Neuron (in vitro differentiated cells): ENCODE measurements at regions not wholly inside any gene's neighbourhood (a gene's known extent, or its start where the extent isn't known, plus 50 kb on each side); places are given as distances from the start of the nearest gene placed in this dataset.

Experiments
- H2AFZ ChIP-seq: one replicate; pipeline ENCODE4 v1.6.1; 2013; ENCODE audit warnings: low read depth, mild to moderate bottlenecking, inconsistent platforms, low read length, moderate library complexity
- H3K27me3 ChIP-seq: one replicate; pipeline ENCODE4 v1.6.1; 2013; ENCODE audit warnings: low read length; ENCODE audit not compliant: insufficient read depth
- H3K36me3 ChIP-seq: one replicate; pipeline ENCODE4 v1.6.1; 2013; ENCODE audit warnings: low read length; ENCODE audit not compliant: insufficient read depth
- H3K4me1 ChIP-seq: one replicate; pipeline ENCODE4 v1.6.1; 2013; ENCODE audit warnings: low read length; ENCODE audit not compliant: insufficient read depth
- H3K4me3 ChIP-seq: 2 replicates; pipeline ENCODE4 v1.5.1; 2013; ENCODE audit warnings: mild to moderate bottlenecking, low read length, moderate library complexity
- H3K9me3 ChIP-seq: one replicate; pipeline ENCODE4 v1.6.1; 2013; ENCODE audit warnings: low read length

DNA sequence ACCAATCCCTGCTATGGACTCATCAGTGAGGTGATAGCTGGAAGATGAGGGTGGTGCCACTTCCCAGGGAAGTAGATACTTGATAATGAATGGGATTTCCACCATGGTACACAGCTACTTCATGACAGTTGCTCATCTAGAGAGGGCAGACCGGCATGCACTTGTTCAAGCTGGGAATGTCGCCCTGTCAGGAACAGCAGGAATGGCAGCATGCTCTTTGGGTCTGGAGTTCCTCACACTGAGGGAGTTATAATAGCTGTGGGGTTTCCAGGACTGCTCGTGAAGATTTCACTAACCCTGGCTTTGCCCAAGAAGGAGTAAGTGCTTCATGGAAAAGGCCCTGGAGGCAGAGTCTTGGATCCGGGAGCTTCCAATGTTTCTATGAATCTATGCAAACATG, 129.2 kb downstream of the PSMG1 start:
- Histone ChIP-seq H3K4me1 (peaks cover 11% of the 10 kb centered on the region), H3K9me3 (no peaks in the 10 kb centered on the region), H3K4me3 (no peak overlapping the region), H3K36me3 (no peaks in the 10 kb centered on the region), H2AFZ (no peak overlapping the region), H3K27me3 (no peaks in the 10 kb centered on the region)

DNA sequence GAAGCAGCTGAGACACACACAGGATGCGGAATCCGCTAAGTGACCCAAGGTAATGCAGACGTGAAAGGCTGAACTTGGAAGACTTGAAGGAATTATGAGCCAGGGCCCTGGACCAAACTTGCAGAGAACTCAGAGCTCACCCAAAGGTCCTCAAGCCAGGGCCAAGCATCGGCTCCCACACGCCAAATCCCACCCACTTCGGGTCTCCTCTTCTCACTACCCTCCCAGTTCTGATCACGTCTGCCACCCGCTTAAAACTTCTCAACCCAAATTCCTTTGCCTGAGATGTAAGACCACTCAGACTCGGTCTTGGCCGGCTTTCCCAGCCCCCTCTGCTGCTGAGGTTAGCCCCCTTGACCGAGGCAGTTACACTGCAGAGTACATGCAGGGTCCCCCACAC, 130.1 kb downstream of the PSMG1 start:
- H3K9me3 ChIP-seq = no peaks in the 10 kb centered on the region
- H3K36me3 ChIP-seq = no peaks in the 10 kb centered on the region

DNA sequence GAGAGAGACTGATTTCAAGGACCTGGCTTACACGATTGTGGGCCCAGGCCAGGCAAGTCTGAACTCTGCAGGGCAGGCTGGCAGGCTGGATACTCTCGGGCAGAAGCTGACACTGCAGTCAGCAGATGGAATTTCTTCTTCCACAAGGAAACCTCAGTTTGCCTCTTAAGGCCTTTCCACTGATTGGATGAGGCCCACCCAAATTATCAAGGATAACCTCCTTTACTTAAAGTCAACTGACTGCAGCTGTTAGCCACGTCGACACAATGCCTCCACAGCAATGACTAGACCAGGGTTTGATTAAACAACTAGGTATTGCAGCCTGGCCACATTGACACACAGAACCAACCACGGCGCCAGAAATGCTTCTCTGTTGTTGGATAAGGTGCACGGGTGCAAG, 130.5 kb downstream of the PSMG1 start:
- no peak overlapping the region for H2AFZ ChIP-seq
- no peaks in the 10 kb centered on the region for H3K9me3 ChIP-seq
- no peak overlapping the region for H3K4me3 ChIP-seq
- H3K27me3 ChIP-seq = no peaks in the 10 kb centered on the region
- peaks cover 20% of the 10 kb centered on the region for H3K4me1 ChIP-seq
- H3K36me3 ChIP-seq = no peaks in the 10 kb centered on the region

More for the DNA sequence above, 130.1 kb downstream of the PSMG1 start:
- Histone ChIP-seq H3K27me3 (no peaks in the 10 kb centered on the region), H2AFZ (no peak overlapping the region), H3K4me3 (no peak overlapping the region), H3K4me1 (peaks cover 16% of the 10 kb centered on the region)

DNA sequence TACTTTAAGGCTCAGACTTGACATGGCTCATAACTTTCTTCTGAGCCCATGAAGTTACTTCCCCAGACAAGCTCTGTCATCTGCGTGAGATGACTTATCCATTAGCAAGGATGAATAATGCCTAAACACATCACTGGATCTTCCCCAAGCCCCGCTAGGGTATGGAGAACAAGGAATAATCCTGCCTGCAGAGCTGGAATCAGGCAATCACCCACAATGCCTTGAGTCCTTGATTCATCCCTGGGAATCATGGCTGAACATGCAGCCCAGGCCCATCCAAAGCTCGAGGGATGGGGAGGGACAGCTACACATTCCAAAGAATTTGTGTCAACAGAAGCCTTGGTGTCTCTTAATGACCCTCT, 131.7 kb downstream of the PSMG1 start:
- no peaks in the 10 kb centered on the region for H3K27me3 ChIP-seq
- H2AFZ ChIP-seq = no peak overlapping the region
- no peaks in the 10 kb centered on the region for H3K36me3 ChIP-seq
- no peak overlapping the region for H3K4me3 ChIP-seq
- peaks cover 25% of the 10 kb centered on the region for H3K4me1 ChIP-seq
- no peaks in the 10 kb centered on the region for H3K9me3 ChIP-seq

DNA sequence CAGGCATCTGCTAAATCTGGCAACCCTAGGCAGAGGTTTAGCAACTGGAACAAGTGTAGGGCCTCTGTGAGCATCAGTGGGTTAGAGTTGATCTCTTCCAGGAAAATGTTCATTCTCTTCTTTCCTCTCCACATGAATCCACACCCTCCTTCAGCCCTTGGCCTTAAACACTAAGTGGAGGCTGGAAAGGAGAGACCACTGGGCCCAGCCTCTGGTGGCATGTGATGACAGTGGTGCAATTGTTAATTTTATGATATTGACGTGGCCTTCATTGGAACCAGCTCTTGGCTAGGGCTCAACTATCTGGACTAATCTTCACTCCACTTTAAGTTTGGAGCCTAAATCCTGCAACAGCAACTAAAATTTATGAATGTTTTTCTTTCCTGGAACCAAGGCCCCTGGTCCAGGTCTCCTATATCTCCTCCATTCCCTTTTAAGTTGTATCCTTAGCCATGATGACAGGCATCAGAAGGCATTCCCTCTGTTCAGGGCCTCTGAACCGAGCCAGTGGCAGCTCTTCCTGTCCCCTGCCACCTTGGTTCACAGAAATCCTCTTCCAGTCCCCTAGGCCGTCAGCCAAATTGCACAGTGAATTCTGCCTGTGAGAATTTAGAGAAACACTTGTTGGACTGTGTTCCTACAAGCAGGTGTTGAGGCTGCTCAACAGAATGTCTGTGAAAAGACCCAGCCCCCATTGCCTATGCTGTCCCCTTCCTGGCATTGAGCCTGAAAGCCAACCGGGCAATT, 132.2 kb downstream of the PSMG1 start:
- H3K4me3 ChIP-seq = no peak overlapping the region
- H3K4me1 ChIP-seq = peaks cover 20% of the 10 kb centered on the region
- H3K36me3 ChIP-seq = no peaks in the 10 kb centered on the region
- H3K27me3 ChIP-seq = no peaks in the 10 kb centered on the region
- no peaks in the 10 kb centered on the region for H3K9me3 ChIP-seq
- H2AFZ ChIP-seq = no peak overlapping the region

DNA sequence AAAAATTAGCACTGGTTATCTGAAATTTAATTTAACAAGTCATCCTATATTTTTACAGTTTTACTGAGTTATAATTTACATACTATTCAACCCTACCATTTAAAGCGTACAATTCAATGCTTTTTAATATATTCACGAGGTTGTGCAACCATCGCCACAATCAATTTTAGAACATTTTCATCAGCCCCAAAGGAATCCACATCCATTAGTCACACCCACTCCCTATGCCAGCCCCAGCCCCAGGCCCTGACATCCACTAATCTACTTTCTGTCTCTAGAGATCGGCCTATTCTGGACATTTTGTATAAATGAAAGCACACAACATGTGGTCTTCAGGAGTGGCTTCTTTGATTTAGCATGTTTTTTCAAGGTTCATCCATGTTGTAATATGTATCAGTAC, 134.7 kb downstream of the PSMG1 start:
- H3K4me3 ChIP-seq = no peak overlapping the region
- H3K27me3 ChIP-seq = no peaks in the 10 kb centered on the region
- peaks cover 15% of the 10 kb centered on the region for H3K4me1 ChIP-seq
- H3K9me3 ChIP-seq = no peaks in the 10 kb centered on the region
- no peak overlapping the region for H2AFZ ChIP-seq
- H3K36me3 ChIP-seq = no peaks in the 10 kb centered on the region

DNA sequence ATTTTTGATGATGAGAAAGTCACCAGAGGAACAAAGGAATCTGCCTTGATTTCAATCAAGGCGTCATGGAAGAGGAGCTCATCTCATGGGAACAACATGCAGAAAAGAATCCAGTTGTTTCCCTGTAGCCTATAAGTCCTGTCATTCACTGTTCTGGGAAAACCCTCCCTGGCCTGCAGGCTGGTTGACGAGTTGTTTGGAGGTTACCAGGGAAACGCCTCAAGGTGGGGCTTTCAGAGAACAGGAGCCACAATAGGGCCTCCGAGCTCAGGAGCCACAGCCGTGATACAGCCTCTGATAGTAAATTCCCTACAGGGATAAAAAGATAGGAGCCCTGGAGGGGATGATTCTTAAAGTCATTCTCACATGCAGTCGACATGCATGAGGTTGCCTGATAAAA, 135.2 kb downstream of the PSMG1 start:
- no peak overlapping the region for H2AFZ ChIP-seq
- H3K4me1 ChIP-seq = peaks cover 15% of the 10 kb centered on the region
- H3K9me3 ChIP-seq = no peaks in the 10 kb centered on the region
- no peak overlapping the region for H3K4me3 ChIP-seq
- no peaks in the 10 kb centered on the region for H3K36me3 ChIP-seq
- H3K27me3 ChIP-seq = no peaks in the 10 kb centered on the region

DNA sequence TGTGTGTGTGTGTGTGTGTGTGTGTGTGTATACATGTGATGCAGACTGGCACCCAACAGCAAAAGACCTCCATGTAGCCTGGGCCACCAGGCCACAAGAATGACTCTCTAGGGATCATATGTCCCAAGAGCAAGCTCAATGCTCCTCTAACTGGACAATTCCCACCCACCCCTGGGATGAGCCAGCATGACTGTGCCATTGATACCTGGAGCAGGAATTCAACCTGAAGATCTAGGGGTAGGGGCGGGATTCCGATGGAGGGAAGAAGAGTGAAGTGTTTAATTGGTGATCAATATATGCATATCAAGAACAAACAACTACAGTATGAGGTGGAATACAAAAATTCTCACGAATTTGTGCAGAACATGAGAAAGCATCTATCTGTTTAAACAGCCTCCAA, 136.2 kb downstream of the PSMG1 start:
- Histone ChIP-seq H2AFZ (no peak overlapping the region), H3K36me3 (no peaks in the 10 kb centered on the region), H3K4me1 (peaks cover 15% of the 10 kb centered on the region), H3K4me3 (no peak overlapping the region), H3K9me3 (no peaks in the 10 kb centered on the region), H3K27me3 (no peaks in the 10 kb centered on the region)

DNA sequence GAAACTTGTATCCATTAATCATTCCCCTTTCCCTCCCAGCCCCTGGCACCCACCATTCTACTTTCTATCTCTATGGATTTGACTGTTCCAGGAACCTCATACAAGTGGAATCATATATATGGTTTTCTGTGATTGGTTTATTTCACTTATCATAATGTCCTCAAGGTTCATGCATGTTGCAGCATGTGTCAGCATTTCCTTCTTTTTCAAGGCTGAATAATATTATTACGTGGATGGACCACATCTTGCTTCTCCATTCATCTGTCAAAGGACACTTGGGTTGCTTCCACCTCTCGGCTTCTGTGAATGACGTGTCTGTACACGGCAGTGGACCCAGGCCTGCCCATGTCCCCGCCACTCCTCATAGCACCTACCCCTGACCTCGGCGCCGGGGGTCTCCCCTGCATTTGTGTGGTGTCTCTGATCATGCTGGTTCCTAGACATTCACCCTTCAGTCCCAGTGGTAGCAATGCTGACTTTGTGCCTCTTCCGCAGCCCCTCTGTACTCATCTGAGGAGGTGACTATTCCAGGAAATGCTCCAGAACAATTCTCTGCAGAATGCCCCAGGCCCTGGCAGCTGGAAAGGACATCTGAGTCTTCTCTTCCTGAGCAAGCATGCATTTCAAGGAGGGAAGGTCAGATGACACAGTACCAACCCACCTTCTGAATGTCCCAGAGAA, 136.9 kb downstream of the PSMG1 start:
- Histone ChIP-seq H3K9me3 (no peaks in the 10 kb centered on the region), H3K27me3 (no peaks in the 10 kb centered on the region), H3K36me3 (no peaks in the 10 kb centered on the region), H2AFZ (no peak overlapping the region), H3K4me3 (no peak overlapping the region), H3K4me1 (peaks cover 15% of the 10 kb centered on the region)

DNA sequence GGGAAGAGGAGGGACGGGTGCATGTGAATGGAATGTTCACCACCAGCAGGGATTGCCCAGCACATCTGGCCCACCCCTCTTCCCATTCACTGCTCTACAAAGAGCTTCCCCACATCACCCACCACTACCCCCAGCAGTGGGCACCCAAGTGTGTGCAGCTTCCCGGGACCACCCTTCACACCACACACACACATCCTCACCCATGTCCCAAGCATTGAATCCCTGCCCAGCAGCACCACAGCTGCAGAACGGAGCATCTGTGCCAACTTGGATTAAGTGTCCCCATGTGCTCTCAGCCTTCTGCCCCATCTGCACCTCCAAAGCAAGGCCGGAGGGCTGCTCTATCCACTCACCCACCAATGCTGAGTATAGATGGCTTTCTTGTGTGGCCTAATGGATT, 141.4 kb downstream of the PSMG1 start:
- no peak overlapping the region for H2AFZ ChIP-seq
- H3K4me1 ChIP-seq = no peaks in the 10 kb centered on the region
- no peak overlapping the region for H3K4me3 ChIP-seq
- H3K9me3 ChIP-seq = no peaks in the 10 kb centered on the region
- H3K27me3 ChIP-seq = no peaks in the 10 kb centered on the region
- H3K36me3 ChIP-seq = no peaks in the 10 kb centered on the region

DNA sequence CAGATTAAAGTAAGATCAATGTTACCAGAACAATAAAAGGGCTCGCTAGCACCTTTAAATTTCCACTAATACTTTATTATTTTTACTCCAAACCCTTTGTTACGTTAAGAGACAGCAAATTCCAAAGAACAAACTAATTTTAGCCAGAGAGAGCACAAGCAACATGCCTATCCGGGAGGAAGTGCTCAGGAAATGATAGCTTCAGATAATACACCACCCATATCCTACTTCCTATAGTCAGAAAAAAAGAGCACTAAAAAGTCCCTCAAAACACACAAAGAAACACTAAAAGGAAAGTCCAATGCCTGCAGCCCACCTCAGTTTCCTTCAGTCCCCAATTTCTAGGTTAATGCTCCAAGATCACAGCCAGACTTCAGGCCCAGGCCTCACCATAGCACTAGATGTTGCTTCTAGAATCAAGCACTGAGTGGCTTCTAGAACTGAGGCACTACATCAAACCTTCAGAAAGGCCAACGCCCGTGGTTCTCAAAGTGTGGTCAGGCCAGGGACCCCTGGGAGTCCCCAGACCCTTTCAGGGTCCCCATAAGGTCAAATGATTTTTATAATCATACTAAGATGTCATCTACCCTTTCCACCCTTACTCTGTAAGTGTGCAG, 142.6 kb downstream of the PSMG1 start:
- H3K27me3 ChIP-seq = no peaks in the 10 kb centered on the region
- H2AFZ ChIP-seq = no peak overlapping the region
- no peak overlapping the region for H3K4me3 ChIP-seq
- H3K9me3 ChIP-seq = no peaks in the 10 kb centered on the region
- H3K4me1 ChIP-seq = no peaks in the 10 kb centered on the region
- H3K36me3 ChIP-seq = no peaks in the 10 kb centered on the region

DNA sequence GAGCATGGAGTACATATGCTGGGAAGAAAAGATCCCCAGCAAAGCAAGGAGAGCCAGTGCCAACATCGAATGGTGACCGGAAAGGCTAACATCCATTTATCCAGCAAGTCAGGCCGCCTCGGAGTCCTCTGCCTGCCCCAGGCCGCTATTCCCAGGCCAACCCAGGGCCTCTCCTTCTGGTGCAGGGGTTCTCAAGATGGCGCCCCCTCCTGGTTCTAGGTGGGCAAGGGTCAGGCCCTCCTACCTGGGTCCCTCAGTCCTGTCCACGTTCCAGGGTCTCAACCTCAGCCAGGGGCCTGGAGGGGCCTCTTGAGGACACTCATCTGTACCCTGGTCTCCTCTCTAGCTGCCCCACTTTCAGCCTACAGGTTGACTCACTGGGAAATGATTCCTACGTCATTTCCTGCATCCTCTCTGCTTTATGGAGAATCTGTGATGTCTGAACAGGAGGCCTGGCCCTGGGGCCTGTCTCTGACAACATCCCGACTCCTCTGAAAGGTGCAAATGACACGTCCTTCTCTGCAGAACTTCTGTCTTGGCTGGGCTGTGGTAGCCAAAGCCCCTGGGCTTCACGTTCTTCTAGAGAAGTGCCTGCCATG, 145.3 kb downstream of the PSMG1 start:
- no peaks in the 10 kb centered on the region for H3K4me1 ChIP-seq
- no peak overlapping the region for H2AFZ ChIP-seq
- no peaks in the 10 kb centered on the region for H3K27me3 ChIP-seq
- H3K9me3 ChIP-seq = no peaks in the 10 kb centered on the region
- H3K36me3 ChIP-seq = no peaks in the 10 kb centered on the region
- no peak overlapping the region for H3K4me3 ChIP-seq

DNA sequence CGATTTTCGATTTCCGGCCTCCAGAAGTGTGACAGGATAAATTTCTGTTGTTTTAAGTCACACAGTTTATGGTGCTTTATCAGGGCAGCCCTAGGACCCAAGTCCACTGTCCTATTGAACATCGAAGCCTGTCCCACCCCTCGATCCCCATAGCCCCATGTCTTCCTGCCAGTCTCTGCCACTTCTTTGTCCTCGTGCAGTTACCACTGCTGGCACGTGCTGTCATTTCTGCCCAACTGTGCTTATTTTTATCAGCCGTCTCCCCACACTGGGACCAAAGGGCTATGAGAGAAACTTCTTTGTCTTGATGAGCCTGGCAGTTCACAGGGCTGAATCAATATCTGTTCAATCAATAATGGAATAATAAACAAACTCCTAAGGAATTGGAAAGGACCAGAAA, 146.7 kb downstream of the PSMG1 start:
- H3K4me3 ChIP-seq = no peak overlapping the region
- H3K36me3 ChIP-seq = no peaks in the 10 kb centered on the region
- H3K27me3 ChIP-seq = no peaks in the 10 kb centered on the region
- no peaks in the 10 kb centered on the region for H3K4me1 ChIP-seq
- H2AFZ ChIP-seq = no peak overlapping the region
- H3K9me3 ChIP-seq = no peaks in the 10 kb centered on the region
